HG02759 (cell line): ENCODE measurements at regions not wholly inside any gene's neighbourhood (a gene's known extent, or its start where the extent isn't known, plus 50 kb on each side); places are given as distances from the start of the nearest gene placed in this dataset.
A peak's percentile ranks its signal among the peaks of the same experiment; 100 is the strongest.

ENCODE experiments used
- ATAC-seq: cut with Tn5 transposase; IDR thresholded peaks from one replicate; pipeline ENCODE4 v1.9.1; 2021; ENCODE audit warnings: mild to moderate bottlenecking, moderate library complexity; ENCODE audit not compliant: unreplicated experiment

DNA sequence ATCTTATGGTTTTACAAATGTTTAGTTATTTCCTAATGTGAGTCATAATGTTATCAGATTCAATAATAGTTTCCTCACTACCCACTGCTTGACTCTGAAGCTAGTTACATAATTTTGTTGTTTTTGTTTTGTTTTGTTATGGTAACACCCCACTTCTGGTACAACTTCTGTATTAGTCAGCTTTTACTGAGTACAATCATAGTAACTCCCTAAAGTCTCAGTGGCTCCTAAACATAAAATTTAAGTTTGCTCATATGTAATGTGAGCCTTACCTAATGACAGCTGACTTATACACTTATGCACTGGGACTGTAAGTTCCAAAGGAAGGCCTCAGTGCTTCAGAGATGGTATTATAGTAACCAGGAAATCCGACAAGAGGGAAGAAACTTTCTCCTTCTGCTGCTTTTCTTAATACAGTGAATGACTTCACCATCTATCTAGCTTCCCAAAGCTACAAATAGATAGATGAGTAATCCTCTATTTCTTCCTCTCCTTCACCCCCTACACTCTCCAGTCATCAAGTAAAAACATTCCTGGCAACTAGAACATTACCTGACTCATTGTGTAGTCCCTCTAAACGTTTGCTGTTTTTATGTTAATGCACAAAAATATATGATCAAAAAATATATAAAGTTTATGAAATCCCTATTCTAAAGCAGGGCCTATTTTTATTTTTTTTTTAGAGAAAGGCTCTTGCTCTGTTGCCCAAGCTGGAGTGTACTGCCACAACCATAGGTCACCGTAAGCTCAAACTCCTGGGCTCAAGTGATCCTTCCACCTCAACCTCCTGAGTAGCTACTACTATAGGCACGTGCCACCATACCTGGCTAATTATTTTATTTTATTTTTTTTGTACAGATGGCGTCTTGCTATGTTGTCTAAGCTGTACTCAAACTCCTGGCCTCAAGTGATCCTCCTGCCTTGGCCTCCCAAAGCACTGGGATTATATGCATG is 563.0 kb downstream of the SOX6 start:
- ATAC-seq, result no peak

DNA sequence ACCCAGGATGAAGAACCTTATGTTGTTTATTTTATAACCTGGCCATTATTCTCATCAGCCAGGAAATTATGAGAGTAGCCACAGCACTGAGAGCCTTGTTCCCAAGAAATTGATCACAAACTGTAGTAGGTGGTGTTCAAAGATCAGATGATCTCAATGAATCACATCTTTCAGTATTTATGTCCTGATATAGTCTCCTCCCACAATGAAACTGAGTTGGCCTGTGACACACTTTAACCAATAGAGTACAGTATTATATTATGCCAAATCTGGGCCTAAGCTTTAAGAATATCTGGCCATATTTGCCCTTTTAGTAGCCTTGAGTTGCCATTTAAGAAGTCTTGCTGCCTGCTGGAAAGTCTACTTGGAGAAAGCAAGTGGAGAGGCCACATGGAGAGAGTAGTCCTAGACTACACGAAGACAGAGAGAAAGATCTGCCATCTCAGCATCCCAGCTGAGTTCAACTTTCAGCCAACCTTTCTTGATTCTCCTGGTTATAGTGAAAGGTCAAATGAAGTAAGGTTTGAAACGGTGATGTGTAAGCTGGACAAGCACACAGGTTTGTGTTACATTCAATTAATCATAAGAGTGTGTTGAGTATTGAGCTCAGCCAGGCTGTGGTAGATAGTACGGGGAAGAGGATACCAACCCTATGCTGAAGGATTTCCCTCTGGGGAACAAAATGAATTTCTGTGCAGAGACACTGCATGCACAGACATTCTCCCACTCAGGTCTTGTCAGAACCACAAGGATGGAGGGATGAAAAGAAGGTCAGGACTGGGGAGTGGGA is 561.8 kb downstream of the SOX6 start:
- ATAC-seq, result no peak

DNA sequence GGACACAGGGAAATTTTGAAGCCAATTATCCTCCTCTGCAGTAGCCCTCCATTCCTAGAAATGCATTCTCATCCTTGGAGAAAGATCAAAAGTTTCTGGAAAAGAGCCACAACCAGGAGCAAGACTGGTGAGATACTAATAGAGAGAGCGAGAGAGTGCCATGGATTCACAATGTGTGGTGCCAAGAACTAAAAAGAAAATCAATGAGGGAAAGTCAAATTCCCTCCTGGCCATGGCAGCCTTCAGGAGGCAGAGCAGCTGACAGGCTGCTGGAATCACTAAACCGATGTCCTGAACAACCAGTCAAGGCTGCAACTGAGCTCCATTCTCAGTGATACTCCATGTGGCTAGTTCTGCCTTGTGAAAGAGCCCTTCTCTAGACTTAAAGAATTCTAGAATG is 561.0 kb downstream of the SOX6 start:
- ATAC-seq, result no peak

DNA sequence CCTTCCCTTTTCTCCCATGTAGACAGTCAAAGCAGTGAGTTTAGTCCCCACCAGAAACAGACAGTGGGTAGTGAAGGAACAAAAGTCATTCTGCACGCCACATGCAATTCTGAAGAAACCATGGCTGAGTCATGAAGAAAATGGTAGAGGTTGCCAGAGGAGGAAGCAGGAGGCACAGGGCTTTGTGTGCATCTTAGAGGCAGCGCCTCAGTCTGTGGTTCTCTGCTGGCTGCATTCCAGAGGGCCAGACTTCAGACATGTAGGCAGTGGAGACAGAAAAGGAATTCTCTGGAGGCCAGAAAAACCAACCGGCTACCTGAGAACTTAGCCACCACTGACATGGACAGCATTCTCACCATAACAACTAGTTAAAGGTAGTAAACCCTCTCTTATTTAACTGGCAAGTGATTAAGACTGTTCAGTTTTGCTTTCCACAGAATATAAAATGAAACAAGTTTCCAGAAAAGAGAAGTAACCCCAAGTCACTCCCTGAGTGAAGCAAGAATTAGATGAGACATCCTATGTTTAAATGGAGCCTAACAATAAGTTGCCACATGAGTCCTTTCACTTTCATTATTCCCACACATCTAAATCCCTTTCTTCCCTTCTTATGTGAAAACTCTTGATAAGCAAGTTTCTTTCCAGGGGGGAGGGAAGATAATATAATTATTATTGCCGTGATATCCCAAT is 556.1 kb downstream of the SOX6 start:
- no peak for ATAC-seq

DNA sequence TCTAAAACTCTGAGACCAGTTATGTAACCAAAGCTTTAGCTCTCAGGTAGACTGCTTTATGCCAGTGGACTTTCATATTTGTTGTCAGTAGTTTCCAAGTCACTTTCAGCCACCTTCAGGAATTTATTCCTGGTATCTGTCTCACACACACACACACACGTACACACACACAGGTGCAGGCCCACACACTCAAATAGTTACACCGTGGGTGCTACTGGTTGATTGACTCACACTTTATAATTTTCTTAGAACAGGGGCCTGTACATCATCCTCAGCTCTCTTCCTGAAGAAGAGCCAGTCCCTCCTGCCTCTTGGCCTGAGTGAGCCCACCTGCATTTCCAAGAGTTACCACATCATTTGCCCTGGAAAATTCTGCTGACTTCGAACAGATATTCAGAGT is 555.2 kb downstream of the SOX6 start:
- ATAC-seq, result no peak

DNA sequence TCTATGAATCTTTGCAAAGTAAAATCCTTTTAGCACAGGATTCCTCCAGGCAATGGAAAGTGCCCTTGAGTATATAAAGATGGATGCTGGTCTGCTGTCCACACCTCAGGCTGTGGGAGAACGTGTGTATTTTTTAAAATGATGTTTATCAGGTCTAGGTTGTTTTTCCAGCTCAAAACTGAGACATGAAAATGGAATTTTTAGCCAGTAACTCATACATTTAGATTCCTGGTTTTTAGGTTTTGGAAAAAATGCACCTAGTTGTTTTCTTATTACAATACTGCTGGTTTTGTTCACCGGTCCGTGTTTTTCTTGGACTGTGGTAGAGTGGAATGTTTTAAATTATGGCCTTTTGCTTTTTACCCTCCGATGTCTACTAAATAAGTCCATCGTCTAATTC is 554.7 kb downstream of the SOX6 start:
- ATAC-seq, result no peak

DNA sequence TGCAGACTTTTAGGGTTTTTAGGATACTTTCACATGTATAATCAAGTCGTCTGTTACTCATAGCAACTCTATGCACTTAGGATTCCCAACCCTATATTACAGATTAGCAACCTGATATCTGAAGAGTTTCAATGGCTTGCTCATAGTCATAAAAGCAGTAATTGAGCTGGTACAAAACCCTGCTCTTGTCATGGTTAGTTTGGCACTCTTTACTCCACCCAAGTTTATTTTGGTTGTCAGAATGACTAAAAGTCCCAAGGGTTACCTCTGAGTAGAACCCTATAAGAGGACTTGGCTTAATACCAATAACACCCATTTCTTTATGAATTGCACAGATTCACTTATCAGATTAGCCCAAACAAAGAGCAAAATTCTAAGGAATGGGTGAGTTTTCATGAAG is 550.6 kb downstream of the SOX6 start:
- ATAC-seq, result no peak

DNA sequence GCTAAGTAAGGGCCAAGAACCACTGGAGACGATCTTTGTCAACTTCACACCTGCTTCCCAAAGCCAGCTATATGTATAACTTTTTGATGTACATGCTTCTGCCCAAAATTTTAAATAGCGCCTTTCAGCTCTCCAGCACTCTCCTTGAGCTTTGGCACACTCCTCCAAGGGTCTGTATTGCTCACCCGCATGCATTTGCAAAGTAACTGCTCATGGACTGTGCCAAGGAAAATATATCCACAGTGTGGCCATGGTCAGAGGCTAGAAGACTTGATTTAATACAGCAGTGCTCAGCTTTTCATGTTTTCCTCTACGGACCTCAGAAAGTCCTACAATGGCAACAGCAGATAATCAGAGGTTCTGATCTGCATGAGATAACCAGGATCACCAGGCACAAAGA is 550.1 kb downstream of the SOX6 start:
- ATAC-seq, result no peak

DNA sequence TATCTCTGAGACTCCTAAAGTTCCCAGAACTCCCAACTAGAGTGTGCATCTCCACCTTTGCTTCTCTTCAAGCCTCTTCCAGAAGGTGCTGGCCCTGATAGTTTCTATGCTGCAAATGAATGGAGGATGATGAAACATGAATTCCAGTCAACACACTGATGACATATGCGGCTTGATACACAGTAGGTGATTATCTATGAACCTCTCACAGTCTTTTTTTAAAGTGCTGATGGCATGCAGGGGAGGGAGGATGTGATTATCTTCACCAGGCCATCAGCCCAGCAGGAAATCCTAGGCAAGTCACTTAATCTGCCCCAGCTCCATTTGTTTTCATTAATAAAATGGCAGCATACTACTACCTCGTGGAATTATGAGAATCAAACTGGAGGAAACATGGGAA is 548.5 kb downstream of the SOX6 start:
- no peak for ATAC-seq

DNA sequence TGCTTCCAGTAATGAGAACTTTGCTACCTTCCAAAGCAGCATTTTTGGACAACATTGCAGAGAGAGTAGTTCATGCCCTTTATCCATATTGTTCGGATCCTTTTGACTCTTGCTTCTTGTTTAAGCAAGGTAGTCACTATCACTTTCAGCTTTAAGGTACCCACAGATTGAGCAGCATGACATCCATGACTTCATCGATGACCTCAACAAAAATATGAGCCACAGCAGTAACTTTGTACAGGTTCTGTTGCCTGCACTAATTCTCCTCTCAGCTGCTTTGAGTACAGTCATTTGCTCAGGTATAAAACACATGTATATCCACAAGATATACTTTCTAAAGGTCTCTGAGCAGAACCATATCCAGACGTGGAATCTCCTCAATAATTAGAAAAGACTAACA is 546.3 kb downstream of the SOX6 start:
- no peak for ATAC-seq

DNA sequence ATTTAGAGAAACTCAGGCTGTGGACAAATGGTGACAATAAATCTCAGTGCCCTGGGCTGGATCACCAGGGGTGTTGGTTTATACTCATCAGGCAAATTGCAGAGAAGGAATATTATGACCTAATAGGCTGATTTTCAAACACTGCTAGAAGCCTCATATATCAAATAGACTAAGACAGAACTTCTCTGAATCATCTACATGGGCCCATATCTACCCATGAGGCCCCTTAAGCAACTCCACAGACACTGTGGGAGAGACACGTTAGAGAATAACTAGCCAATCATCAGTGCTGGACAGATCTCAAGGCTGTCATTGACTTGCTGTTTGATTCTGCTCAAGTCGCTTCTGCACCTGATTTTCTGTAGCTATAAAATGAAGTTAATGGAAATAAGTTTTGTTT is 545.8 kb downstream of the SOX6 start:
- ATAC-seq, result no peak

DNA sequence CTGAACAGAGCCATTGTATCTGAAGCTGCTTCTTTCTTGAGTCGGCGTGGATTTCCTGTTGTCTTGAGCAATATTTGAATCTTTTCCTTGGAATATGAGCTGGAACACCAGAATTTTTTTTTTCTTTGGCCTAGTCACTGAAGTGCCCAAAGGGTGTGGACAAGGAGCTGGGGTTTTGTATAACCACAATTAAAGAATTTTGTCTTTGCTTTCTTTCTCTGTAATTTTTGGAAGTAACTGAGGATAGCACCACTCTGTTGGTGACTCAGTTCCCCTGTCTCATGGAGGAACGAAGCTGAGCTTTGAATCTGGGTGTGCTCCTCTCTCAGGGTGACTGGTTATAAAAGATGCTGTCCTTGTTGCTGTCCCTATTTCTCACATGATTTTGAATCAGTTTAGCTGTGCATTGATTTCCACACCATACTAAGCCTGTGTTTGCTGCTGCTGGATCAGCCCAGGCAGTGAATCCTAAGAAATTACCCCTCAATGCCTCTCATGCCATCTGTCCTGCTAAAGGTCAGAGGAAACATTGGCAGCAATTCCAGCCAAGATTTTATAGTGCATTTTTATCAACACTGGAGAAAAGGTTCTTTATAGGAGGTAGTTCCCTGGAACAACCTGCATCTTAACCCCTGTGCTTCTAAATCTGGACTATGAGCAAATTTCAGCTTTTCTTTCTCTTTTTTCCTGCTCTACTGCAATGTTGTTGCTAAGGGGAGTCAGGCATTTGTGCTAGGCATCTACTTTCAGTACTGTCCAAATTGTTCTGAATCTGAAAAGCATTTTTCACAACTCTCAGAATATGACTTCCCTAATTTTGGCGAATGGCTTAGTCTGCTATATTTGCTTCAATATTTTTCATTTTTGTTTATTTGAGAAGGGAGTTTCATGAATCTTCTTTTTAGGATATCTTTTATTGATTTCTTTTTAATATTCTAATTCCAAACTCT is 540.8 kb downstream of the SOX6 start:
- ATAC-seq, result no peak

DNA sequence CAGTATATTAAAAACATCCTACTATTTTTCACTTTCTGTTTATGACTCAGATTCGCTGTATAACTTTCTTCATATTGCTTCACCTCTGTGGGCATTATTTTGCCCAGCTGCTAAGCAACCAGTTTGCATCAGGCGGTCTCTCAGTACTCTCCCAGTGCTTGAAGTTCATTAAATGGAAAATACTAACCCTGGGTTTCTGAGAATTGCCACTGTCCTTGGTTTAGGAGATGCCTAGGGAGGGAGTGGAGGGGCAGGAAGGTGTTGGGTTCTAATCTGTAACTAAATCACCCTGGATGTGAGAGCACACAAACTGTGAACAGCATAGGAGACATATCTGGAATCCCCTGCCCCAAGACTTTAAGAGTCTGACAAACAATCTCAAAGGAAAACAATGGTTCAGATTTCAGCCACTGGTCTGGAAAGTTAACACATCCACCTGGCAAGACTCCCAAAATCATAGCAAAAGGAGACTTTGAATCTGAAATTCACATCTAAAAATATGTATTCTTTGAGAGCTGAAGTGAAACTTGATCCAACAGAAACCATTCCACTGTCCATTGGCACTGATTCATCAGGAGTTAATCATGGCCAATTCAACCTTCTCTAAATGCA is 540.0 kb downstream of the SOX6 start:
- no peak for ATAC-seq

DNA sequence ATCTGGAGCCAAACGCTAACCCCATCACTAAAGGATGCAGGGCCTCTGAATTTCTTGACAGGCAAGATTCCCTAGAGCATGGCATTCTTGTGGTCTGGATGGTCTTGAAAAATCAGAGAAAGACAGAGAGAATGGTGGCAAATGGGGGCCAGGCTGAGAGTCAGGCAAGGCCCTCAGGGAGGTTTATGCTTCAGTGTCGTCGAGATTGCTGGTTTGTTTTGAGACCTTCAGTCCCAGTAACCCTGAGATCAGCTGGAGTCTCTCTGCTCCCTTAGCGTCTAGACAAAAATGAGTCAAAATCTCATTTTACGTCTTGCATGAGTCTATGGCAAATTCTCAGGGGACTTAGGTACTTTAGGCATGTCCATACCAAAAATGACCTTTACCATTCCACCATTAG is 539.3 kb downstream of the SOX6 start:
- ATAC-seq, result no peak

DNA sequence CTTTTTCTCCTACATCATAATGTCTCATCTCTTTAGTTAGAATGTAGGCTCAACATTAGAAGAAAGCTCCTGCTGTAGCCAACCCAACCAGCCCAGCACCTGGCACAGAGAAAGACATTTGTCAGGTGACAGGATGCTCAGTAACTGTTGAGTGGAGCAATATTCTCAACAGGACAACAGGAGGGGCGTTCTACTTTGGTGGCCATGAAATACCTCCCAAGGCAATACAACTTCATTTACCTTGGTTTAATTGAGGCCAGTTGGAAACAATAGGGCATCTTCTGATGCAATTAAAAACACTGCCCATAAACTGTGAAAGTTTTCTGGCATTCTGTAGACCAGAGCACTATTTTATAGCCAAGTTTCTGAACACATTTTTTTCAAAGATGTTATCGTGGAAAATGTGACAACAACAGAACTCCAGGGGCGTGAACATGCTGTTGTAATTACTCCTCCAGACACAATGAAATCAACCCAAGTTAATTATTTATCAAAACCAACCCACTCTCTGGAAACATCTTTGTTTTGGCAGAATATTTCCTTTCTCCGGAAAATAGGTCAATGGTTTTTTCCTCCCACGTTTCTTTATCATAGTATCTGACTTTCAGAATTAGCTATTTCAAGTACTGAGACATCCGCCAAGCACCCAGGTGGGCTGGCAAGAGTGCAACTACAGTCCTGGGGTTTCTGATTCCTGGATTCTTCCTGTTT is 538.1 kb downstream of the SOX6 start:
- no peak for ATAC-seq

DNA sequence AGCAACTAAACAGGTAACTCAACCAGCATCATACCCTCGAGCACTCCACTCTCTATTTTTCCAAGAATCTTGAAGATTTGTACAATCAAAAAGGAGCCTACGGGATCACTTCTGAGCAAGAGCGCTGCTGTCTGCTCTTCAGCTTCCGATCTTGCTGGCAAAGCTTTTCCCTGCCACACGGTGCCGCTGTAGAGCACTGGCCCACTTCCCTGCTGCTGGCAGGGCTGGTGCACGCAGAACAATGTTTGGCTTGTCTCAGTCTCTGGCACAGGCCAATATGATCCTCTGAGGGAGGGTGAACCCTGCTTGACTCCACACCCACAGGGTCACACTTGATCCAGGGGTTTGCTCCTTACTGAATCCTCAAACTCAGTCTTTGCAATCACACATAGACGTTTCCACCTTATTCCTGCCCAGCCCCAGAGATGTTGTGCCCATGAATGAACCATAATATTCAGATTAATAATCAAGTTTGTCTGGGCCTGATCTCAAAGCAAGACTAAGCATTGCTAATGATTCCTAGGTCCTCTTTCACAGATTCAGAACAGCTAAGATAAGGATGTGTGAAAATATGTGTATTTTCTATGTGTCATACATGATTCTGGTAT is 536.6 kb downstream of the SOX6 start:
- peak; percentile 80 for ATAC-seq

DNA sequence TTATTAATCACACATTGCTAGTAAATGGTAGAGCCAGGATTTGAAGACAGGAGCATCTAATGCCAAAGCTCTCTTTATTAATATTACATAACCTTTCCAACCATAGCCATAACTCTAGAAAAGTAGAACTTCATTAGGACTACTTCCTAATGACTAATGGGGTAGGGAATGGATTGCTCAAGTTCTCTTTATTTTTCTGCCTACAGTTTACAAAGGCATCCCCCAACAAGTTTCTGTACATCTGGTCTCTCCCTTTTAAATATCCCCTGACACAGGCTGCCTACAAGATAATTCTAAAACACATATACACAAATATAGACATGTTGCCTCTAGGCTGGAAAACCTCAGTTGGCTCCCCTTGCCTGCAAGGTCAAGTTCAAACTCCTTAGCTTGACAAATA is 534.9 kb downstream of the SOX6 start:
- ATAC-seq, result no peak

DNA sequence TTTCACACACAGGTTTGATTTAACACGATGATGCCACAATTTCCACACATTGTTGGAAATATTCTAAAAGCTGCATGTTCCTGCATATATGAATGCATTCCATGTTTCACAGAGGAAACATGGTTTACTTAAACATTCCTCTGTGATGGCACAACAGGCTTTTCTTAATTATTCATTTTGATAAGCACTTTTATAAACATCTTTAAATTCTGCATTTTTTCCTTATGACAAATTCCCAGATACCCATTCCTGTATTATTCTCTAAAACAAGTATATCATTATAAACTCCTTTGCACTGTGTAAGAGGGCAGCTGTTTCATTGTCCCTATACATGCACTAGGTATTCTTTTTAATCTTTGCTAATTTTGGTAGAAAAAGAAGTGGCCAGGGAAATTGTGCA is 532.3 kb downstream of the SOX6 start:
- no peak for ATAC-seq
